RWPE1 (cell line): ENCODE measurements at regions not wholly inside any gene's neighbourhood (a gene's known extent, or its start where the extent isn't known, plus 50 kb on each side); places are given as distances from the start of the nearest gene placed in this dataset.

ENCODE experiments used
- CTCF ChIA-PET: fragments of 350-600 bp; sonication (Branson Sonifier 250); formaldehyde crosslinking; extraction: SDS; loops from one replicate; lab custom pipeline; 2021; lab: Yijun Ruan, JAX
- POLR2A ChIA-PET: fragments of 400-600 bp; formaldehyde crosslinking; extraction: SDS; loops from one replicate; lab custom pipeline; 2020; ENCODE audit warnings: antibody characterized with exemption; ENCODE audit not compliant: low non-redundant PET; lab: Yijun Ruan, JAX
- DNase-seq: peaks from one replicate; pipeline ENCODE4 v3.0.0; 2012; ENCODE audit warnings: low spot score
- H3K27ac ChIP-seq: fragments of 450-650 bp; 2 replicates; pipeline ENCODE4 v1.5.1; 2017
- CTCF ChIP-seq: fragments of 450-650 bp; conservative IDR thresholded peaks from 2 replicates; pipeline ENCODE4 v1.5.1; 2017; ENCODE audit warnings: low read depth, mild to moderate bottlenecking

GRCh38 chr2:12507295-12507694 lies 209.4 kb upstream of the TRIB2 start:
- POLR2A ChIA-PET, result no interaction called here
- H3K27ac ChIP-seq, result peak overlapping the region; percentile 68
- peak; percentile 90 for DNase-seq
- no peak for TF ChIP-seq CTCF
- CTCF ChIA-PET, result interaction anchor here (0.7 kb wide), 1 partner anchor 236 kb away, joined by 3 read pairs; no protein-coding TSS in a partner anchor

- no peak for DNase-seq
- ChIA-PET CTCF (interaction anchor here (0.6 kb wide), 1 partner anchor 103 kb away, joined by 3 read pairs; no protein-coding TSS in a partner anchor), POLR2A (no interaction called here)
- no peak overlapping the region for H3K27ac ChIP-seq
- TF ChIP-seq CTCF, result no peak
These were observed 206.7 kb upstream of the TRIB2 start for GRCh38 chr2:12510070-12510469.

GRCh38 chr2:12513339-12513738 lies 203.4 kb upstream of the TRIB2 start:
- ChIA-PET POLR2A (no interaction called here), CTCF (interaction anchor here (1.2 kb wide), 1 partner anchor 76 kb away, joined by 3 read pairs; no protein-coding TSS in a partner anchor)
- no peak for TF ChIP-seq CTCF
- no peak for DNase-seq
- no peak overlapping the region for H3K27ac ChIP-seq

GRCh38 chr2:12514168-12514567 lies 202.6 kb upstream of the TRIB2 start:
- no peak for TF ChIP-seq CTCF
- ChIA-PET POLR2A (no interaction called here), CTCF (interaction anchor here (1.2 kb wide), 1 partner anchor 77 kb away, joined by 3 read pairs; no protein-coding TSS in a partner anchor)
- no peak overlapping the region for H3K27ac ChIP-seq
- no peak for DNase-seq

GRCh38 chr2:12514631-12515437 lies 201.9 kb upstream of the TRIB2 start:
- POLR2A ChIA-PET, result no interaction called here
- CTCF ChIA-PET, result interaction anchor here (1.2 kb wide), 1 partner anchor 78 kb away, joined by 3 read pairs; no protein-coding TSS in a partner anchor
- no peak for DNase-seq
- TF ChIP-seq CTCF, result no peak
- no peak overlapping the region for H3K27ac ChIP-seq

- POLR2A ChIA-PET, result no interaction called here
- H3K27ac ChIP-seq, result no peak overlapping the region
- no peak for TF ChIP-seq CTCF
- CTCF ChIA-PET, result no interaction called here
- DNase-seq, result no peak
These were observed 200.9 kb upstream of the TRIB2 start for GRCh38 chr2:12515871-12516270.
